HuH-7.5 (cell line): ENCODE measurements at regions not wholly inside any gene's neighbourhood (a gene's known extent, or its start where the extent isn't known, plus 50 kb on each side); places are given as distances from the start of the nearest gene placed in this dataset.

Experiments
- DNase-seq: peaks from one replicate; pipeline ENCODE4 v3.0.0; 2011; ENCODE audit warnings: low spot score

DNA sequence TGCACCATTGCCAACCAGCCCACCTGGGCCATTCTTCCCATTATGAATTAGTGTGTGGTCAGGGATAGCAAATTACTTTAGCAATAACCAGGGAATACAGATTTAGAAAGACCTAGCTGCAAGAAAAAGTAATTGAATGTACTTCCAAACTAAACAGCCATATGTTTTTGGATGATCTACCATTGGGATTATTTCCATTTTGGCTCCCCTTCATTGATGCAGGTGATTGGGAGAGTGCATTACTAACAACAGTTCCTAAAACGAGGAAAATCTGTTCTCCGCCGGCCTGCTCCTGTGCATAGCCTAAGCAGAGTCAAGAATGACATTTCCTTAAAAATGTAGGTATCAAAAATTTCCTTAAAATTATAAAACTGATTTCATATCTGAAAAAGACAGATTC, 58.5 kb downstream of the MAIP1 start:
- no peak for DNase-seq

DNA sequence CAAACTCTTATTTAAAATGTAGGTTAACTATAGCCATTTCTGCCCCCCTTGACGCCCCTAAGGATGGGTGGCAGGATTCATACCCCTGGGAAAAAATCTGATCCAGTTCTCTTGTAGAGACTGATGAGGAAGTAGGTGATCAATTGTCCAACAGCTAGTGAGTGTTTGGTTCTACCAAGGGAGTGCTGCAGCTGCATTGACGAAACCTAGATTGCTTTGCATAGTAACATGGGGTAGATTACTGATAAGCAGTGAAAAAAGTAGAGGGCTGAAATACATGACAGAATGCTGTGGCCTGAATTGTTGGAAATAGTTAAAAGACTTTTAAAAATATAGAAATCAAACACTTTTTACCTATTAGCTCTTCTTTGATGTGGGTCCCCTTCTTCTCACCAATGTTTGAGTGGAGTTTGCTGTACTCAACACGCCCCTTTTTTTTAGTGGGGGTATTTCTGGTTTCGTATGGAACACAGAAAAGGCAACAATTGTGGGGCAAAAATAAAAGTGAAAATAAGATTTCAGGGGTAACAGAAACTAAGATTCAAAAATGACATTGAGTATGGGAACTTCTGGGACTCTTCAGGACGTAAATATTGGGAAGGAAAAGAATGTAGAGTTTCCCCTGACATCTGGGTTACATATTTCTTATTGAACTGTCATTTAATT, 66.2 kb downstream of the MAIP1 start:
- DNase-seq, result no peak

DNA sequence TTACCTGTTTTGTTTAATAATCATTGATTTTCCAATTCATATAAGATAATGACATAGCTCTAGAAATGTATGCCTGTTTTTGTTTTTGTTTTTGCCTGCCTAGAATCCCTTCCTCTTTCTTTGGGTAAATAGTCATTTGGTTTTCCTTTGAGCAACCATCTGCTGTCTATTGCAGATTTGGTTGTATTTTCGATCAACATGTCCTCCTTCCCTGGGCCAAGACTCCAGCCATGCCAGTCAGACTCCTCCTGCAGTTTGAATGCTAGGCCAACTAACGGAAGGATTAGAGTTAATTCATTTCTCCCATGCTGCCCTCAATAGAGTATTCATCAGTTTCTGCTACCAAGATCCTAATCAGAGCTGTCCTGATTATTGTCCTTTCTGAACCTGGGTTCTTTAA, 67.1 kb downstream of the MAIP1 start:
- DNase-seq, result no peak

DNA sequence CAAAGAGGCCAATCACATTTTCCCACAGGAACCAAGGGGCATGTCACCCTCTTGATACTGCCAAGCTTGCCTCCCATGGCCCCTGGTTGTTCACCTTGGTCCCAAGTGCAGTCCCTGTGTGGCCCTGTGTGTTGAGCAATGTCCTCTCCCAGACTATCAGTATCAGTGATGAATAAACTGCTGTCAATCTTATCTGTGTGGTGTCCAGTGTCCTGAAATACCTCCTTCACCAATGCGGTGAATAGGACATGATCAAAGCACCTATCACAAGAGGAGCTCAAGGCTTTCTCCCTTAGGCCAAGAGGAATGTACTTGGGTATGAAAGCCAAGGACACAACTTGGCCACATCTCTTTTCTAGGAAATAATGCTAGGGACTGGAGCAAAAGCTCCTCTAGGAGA, 68.2 kb downstream of the MAIP1 start:
- DNase-seq, result no peak

DNA sequence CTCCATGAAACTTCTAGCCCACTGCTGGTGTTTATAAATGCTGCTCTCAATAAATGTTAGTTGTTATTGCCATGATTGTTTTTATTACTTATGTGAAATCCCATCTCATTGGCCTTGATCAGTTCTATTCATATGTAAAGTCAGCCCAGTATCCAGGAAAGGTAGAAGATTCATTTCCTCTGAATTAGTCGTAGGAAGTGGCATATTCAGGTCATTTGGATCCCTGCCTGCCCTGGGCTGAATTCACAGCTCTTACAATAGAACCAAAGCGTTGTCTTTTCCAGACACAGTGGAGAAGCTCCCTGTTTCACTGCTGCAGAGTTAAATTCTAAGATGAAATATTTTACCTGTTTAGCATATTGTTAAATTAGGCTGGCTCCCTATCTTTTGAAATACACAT, 70.3 kb downstream of the MAIP1 start:
- no peak for DNase-seq

DNA sequence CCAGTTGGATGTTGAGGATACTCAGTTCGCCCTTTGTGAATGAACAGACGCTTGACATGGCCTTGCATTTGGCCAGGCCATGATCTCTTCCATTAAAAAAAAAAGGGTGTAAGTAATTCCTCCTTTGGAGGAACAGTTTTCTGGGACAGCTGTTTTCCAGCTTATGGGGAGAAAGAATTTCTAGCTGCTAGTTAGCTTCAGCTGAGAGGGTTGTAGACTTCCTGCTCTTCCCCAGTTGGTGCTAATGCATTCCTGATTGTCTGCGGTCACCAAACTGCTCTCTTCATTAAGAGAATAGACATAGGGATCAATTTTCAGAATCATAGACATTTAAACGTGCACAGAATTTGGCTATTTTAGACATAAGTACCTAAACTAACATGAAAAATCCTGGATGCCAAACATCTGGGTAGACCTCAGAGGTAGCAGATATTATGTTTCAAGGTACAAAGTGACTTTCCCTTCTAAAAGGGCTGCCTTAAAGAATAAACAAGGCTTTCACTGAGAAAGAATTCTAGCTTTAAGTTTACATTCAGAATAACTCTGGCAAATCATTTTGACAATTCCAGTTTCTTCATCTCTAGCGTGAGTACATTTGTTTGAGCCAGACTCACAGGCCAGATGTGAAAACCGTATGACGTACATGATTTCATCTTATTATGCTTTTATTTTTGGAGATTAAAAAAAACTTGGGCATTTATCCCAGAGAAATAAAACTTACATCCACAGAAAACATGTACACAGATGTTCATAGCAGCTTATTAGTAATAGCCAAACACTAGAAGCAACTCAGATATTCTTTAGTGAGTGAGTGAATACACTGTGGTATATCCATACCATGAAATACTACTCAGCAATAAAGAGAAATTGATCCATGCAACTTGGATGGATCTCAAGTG, 71.2 kb downstream of the MAIP1 start:
- DNase-seq, result no peak

DNA sequence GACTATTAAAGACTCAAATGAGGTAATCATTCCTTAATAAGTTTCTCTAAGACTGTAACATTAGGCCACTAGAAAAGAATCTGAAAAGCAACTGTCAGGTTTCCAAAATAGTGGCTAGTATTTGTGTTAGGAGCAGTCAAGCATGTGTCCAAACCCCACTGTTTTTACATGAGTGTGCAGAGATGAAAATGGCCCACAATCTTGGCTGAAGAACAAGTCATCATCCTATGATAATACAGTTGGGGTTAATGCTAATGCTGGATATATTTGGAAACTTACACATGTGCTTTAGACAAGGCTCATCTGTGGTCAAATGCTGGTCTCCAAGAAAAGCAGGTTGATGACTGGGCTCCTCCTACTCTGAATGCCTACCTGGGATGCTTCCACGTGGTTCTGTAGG, 73.6 kb downstream of the MAIP1 start:
- no peak for DNase-seq

DNA sequence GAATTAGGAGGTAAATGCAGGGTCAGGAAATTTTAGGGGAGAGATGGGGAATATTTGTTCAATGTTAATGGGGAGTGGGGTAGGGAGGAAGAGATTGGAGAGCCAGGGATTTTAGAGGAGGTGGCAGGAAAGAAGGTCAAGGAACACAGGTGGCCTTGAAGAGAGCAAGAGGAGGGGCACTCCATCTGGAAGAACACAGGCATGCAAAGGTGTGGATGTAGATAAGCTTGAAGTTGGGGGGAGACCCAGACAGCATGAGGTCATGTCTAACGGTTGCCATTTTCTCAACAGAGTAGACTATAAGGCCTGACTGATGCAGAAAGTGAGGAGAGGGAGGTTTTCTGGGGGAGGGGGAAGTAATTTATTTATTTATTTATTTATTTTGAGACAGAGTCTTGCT, 77.5 kb downstream of the MAIP1 start:
- no peak for DNase-seq

DNA sequence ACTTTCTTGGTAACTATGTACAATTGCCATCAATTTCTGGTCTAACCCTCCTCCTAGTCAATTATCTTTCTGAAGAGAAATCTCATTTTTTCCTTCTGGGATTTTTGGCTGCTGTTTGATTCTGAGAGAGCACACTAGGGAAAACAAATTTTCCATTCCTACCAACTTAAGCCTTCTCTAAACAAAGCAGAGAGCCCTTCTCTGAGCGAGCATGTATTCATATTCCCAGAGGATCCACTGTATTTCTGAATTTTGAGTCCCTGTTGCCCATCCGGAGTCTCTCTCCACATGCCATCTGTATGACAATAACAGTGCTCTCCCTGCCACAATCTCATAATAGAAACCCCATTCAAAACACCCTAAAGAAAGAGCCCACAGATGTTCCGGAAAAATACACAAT, 78.5 kb downstream of the MAIP1 start:
- DNase-seq, result no peak

DNA sequence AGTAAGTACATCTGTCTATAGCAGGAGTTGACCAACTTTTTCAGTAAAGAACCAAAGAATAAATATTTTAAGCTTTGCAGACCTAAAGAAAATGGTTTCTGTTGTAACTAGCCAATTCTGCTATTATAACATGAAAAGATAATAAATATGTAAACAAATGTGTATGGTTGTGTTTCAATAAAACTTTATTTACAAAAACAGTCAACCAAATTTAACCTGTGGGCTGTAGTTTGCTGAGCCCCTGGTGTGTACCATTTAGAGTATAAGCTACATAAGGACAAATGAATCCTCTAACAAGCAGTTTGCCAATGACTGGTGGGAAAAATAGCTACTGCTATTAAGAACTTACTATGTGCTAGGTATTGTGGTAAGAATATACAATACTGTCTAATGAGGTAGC, 79.4 kb downstream of the MAIP1 start:
- no peak for DNase-seq

DNA sequence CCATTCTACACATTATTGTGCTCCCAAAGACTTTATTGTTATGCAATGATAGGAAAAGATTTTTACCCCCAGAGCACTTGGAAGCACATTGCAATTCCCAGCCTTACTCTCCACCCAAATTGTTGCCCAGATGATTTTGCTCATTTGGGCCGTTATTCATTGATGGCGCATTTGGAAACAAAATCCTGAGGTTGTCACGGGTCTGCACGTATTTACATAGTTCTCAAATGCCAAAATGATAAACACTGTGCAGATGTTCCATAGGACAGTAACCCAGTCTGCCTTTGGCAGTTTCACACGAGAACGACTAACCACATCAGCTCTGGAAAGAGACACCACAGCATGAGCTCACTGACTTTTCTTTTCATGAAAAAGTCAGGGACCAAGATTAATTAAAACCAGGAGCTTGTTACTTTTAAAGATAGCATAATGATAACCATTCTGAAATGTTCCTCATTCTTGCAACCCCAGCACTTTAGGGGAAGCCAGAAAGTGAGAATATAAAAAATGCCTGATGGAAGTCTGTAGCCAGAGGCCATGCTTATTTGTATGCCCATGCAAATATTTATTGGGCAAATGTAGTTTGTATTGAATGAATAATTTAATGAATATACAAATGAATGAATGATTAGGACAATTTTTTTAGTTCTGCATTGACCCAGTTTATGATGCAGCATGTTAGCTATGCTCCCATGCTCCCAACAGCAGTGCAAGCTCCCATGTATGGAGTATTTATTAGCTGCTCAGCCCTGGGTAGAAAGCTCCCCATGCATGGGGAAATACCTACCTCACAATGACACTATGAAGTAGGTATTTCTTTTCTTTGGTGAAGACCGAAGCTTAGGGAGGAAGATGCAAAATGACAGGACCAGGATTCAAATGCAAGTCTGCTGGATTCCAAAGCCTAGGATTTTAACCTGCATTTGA, 84.6 kb downstream of the MAIP1 start:
- DNase-seq, result no peak

DNA sequence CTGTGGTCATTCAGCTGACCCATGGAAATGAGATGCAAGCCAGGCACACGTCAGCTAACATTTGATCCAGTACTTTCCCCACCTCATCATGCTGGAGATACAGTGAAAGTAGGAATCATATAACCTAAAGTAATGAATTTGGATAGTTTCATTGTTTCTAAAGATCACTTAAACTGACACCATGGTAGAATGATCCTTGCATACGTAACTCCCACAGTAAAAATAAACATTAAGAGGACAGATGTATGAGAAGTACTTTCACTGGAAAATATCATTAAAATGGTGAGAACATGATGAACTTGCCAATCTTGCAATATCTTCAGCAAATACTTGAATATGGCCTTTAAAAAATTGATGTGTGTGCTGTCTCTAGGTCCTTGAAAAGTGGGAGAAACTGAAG, 85.4 kb downstream of the MAIP1 start:
- DNase-seq, result no peak

DNA sequence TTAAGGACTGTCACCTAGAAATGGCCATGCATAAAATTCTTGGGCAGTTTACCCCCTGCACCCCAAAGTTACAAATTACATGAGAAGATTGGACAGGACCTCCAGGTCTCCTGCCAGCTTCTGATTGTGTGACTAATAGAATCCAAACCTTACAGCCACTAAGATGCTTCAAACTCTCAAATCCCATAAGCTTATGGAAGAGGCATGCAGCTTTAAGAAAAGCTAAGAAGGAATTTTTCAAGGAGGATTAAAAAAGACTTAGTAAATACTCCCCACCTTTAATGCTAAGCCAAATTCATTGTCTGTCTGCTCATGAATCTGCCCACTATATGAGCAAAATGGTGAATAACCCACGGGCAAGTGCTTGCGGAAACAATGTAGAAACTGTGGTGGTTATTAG, 86.3 kb downstream of the MAIP1 start:
- no peak for DNase-seq

DNA sequence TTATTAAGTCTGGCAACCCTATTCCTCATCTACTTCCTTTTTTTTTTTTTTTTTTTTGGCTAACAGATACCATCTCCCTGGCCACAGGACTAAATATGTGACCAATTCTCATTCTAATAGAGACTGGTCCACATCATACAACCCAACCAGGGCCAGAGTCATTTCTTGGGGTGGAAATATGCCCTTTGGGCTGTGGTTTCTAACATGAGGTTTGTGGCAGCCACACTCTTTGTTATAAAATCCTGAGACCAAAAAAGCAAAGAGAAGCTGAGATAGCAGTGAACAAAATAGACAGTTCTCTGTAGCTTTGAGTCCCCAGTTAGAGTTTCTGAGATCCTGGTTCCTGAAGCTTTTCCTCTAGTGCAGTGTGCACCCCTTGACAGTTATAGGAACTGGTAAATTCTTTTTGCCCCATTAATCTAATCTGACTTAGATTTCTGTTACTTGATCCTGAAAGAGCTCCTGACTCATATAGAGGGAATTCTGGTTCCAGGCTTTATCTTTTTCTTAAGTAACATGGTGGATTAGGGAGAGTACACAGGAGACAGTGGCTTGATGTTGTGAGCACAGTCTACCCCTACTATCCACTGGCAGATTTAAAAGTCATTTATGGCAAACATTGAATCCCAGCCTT, 86.8 kb downstream of the MAIP1 start:
- no peak for DNase-seq

DNA sequence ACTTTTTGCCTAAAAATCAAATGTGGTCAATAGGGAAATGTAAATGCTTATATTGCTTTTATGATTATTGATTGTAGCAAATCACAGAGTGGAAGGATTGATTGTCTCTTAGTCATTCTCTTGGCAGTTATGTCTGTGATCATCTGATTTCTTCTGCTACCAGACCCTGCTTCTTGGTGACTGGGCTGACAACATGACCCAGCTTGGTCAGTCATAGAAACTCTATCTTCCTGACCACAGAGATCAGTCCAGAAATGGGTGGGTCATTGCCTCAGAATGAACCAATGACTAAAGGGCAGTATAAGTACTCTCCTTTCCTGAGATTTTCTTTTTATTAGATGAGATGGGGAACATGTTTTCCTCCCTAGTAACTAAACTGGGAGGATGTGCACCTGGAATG, 87.6 kb downstream of the MAIP1 start:
- no peak for DNase-seq

DNA sequence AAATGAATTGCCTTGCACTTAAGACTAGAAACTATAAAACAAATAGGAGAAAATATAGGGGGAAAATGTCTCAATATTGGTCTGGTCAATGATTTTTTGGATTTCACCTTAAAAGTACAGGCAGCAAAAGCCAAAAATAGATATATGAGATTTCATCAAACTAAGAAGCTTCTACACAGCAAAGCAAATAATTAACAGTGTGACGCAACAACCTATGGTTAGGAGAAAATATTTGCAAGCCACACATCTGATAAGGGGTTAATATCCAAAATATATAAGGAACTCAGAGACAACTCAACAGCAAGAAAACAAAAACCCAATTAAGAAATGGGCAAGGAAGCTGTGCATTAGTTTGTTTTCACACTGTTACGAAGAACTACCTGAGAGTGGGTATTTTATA, 89.1 kb downstream of the MAIP1 start:
- no peak for DNase-seq

DNA sequence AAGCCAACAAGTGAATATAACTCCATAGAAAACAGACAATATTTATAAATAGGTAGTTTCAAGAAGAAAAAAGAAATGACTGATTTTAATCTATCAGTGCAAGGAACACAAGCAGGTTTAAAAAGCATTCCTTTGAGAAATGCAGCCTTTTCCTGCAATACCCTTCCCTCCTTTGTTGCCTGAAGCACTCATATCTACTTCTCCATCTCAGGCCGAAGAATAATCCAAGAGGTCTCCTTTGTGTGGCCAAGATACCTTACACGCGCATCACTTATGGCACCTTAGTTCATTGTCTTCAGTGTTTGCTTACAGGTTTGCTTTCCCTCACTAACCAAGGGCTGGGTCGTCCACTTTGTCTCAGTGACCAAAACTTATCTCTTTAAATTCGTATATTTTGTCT, 93.0 kb downstream of the MAIP1 start:
- no peak for DNase-seq

DNA sequence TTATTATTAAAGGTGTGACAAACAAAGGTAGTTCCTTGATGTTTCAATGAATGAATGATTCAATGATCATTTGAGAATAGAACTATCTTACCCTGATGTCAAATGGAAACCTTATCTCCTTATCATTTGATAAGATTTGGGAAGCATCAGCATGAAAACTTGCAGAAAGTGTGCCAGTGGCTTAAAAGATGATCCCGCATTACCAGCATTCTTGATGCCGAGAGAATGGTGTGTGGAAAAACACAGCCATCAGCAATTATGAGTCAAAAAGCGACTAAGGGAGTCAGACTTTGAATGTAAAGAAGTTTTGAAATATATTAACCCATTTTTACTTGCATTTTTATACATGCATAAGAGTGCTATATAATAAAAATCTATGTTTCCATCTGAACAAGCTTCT, 93.7 kb downstream of the MAIP1 start:
- no peak for DNase-seq

DNA sequence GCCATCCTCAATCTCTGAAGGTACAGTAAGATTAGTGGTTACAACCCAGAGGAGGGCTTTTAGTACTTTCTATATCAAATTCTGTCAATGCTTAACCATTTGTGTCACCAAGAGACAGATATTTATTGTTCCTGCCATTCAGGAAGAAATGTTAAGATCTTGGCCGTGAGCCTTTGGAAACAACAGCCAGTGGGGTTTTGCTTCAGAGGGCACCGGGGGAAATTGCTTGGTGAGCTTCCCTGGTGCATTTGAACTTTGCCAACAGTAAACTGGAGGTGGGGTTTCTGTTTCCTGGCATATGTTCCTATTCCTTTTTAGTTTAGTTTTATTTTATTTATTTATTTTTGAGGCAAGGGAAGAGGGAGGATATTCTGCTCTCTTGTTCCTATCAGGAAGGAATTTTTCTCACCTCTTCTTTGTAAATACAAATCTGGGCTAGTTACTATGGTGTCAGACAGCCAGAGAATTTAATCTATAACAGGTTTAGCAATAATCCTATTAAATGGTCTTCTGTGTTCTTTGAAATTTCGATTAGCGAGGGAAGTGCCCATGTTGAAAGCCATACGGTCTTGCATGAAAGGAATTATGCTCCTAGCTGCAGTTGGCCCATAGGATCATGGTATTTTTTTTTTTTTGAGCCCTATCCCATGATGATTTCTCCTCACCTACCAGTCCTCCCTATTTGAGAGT, 95.7 kb downstream of the MAIP1 start:
- no peak for DNase-seq

DNA sequence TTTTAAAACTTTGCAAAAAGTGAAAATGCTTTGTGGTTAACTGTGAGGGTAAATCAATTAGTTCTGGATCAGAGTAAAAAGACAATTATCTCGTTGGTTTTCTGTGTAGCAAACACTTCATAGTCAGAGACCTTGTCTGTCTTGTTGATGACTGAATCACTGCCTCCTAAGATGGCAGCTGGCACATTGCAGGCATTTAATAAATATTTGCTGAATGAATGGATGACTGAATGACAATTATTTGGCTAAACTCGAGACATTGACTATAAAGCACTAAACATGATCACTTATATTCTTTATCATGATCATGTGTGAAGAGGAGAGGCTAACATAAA, 96.2 kb downstream of the MAIP1 start:
- no peak for DNase-seq

DNA sequence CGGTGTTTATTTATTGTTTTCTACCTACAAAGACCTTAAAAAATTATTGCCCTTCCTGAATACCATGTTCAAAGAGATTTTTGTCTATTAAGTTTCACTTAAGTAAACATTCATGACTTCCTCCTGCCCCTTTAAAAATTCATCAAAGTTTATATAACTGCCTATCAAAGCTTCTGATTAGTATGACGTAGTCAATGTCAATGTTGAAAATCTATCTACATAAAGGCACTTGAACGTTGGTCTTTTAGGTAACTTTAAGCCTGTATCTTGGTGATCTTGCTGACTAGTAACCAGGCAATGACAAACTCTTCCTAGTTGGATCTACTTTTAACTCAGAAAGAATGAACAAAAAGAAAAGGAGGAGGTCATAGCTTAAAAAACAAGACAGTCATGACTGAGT, 97.2 kb downstream of the MAIP1 start:
- no peak for DNase-seq
